Activated CD4-positive, alpha-beta T cell treated with anti-CD3 and anti-CD28 coated beads for 36 hours (primary cell): ENCODE measurements at regions not wholly inside any gene's neighbourhood (a gene's known extent, or its start where the extent isn't known, plus 50 kb on each side); places are given as distances from the start of the nearest gene placed in this dataset.
"Not testable (repeated sequence)": the region's sequence is repeated elsewhere in the genome, so short reads cannot be mapped to it uniquely, and the experiment has no call there.

Experiments used
- ATAC-seq: fragments of 200-7000 bp; cut with Tn5 transposase; one replicate; pipeline ENCODE4 v1.10.0; 2021; ENCODE audit warnings: mild to moderate bottlenecking, moderate library complexity
- CTCF ChIA-PET: fragments of 350-600 bp; sonication (Branson Sonifier 250); formaldehyde crosslinking; loops from one replicate; lab custom pipeline; 2021; ENCODE audit warnings: antibody characterized with exemption; lab: Charles Lee
- POLR2A ChIA-PET: fragments of 350-600 bp; sonication (Branson Sonifier 250); formaldehyde crosslinking; loops from one replicate; lab custom pipeline; 2021; ENCODE audit warnings: antibody characterized with exemption, inconsistent platforms; lab: Charles Lee
- DNase-seq: peaks from one replicate; pipeline ENCODE4 v3.0.0-alpha.2; 2020
- H3K27ac Mint-ChIP-seq: one replicate; pipeline ENCODE4 v1.8.0; 2021; ENCODE audit warnings: mixed read lengths
- H3K27me3 Mint-ChIP-seq: one replicate; pipeline ENCODE4 v1.8.0; 2021; ENCODE audit warnings: mixed read lengths
- H3K36me3 Mint-ChIP-seq: one replicate; pipeline ENCODE4 v1.8.0; 2021; ENCODE audit warnings: low read depth, mixed read lengths
- H3K4me1 Mint-ChIP-seq: one replicate; pipeline ENCODE4 v1.8.0; 2021; ENCODE audit warnings: mixed read lengths
- H3K4me3 Mint-ChIP-seq: one replicate; pipeline ENCODE4 v1.8.0; 2021; ENCODE audit warnings: mild to moderate bottlenecking, moderate library complexity, mixed read lengths
- H3K9me3 Mint-ChIP-seq: one replicate; pipeline ENCODE4 v1.8.0; 2021; ENCODE audit warnings: low read depth, mixed read lengths
- intact Hi-C, 2 experiments: fragments of 100-400 bp; cut with DNase I in 1 of 2; cut with micrococcal nuclease in 1 of 2; formaldehyde crosslinking; loops; one replicate each; pipeline versions ENCODE4 v1.14.2 to v1.15.1; 2022 to 2024; cut with DNase I, micrococcal nuclease

DNA sequence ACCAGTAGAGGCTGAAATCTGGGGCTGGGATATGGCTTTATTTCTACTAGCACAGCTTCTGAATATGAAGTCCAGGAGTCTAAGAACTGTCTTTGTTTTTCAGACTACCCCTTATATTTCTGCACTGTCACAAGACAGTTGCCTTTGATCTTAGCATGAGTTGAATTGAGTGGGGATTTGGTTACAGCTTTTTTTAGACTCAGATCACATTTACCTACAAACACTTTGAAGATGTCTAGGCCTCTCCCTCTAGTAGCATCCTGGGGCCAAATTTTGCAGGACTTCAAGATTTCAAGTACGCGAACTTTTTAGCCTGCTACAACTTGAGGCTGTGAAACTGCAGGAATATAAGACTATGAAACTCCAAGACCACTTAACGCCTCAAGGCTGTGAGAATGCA, 240.2 kb downstream of the NEBL start:
- POLR2A ChIA-PET: no interaction called here
- H3K9me3 Mint-ChIP-seq: peaks cover 3% of the 10 kb centered on the region
- CTCF ChIA-PET: no interaction called here
- DNase-seq (no peak), ATAC-seq (no peak)
- intact Hi-C loops: no loop called here
- no peaks in the 10 kb centered on the region for H3K36me3 Mint-ChIP-seq
- no peaks in the 10 kb centered on the region for H3K4me1 Mint-ChIP-seq
- no peak overlapping the region for H3K4me3 Mint-ChIP-seq
- no peak overlapping the region for H3K27ac Mint-ChIP-seq
- H3K27me3 Mint-ChIP-seq: no peaks in the 10 kb centered on the region

DNA sequence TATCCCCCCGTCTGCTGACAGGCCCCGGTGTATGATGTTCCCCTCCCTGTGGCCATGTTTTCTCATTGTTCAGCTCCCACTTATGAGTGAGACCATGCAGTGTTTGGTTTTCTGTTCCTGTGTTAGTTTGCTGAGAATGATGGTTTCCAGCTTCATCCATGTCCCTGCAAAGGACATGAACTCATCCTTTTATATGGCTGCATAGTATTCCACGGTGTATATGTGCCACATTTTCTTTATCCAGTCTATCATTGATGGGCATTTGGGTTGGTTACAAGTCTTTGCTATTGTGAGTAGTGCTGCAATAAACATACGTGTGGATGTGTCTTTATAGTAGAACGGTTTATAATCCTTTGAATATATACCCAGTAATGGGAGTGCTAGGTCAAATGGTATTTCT, 244.7 kb downstream of the NEBL start:
- DNase-seq, H3K4me1 Mint-ChIP-seq, POLR2A ChIA-PET, CTCF ChIA-PET, H3K4me3 Mint-ChIP-seq, H3K36me3 Mint-ChIP-seq, ATAC-seq, intact Hi-C loops, H3K27ac Mint-ChIP-seq, H3K27me3 Mint-ChIP-seq, H3K9me3 Mint-ChIP-seq: not testable (repeated sequence)

DNA sequence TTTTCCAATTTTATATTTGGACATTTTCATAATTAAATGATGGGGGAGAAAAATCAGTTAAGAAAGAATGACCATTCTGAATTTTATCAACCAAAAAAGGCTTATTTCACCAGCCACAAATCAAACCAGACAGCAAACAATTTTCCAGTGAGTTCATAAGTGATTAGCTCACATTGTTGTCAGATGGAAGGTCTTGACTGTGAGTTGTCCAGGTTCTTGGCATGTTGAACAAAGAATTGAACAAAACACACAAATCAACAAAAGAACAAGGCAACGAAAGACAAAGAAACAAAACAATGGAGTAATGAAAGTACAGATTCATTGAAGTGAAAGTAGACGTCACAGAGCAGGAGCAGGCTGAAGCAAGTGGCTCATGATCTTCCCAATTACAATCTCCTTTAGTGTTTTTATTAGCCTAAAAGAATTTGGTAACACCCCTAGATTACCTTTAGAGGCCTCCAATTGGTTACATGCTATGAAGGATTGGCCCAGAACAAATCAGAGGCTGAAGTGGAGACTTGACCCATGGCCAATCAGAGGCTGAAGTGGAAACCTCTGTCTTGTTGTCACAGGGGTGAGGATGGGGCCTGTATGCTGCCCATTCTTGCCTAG, 248.7 kb downstream of the NEBL start:
- ATAC-seq: no peak
- Mint-ChIP-seq H3K27ac (no peak overlapping the region), H3K9me3 (peaks cover 1% of the 10 kb centered on the region), H3K36me3 (no peaks in the 10 kb centered on the region), H3K27me3 (peaks cover 2% of the 10 kb centered on the region), H3K4me3 (no peak overlapping the region), H3K4me1 (no peaks in the 10 kb centered on the region)
- intact Hi-C loops: no loop called here
- no peak for DNase-seq
- ChIA-PET POLR2A (no interaction called here), CTCF (interaction anchor here (0.9 kb wide), 1 partner anchor 12 kb away, joined by 3 read pairs; no protein-coding TSS in a partner anchor)

DNA sequence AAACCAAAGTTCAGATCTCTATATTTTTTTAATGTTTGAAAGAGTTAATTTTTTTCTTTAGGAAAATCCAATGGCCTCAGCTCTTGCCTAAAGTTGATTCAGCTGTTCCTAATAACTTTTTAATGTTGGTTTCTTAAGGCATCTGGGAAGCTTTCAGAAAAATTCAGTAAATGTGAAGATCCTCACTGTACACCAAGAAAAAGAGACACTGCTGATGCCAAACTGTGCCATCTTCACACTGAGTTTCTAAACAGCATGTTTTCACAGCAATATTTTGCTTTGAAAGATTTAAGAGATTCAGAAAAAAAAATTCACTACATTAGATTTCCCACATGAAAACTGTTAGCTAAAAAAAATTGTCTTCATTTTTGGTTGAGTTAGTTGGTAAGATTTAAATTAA, 249.4 kb downstream of the NEBL start:
- DNase-seq (no peak), ATAC-seq (no peak)
- no peak overlapping the region for H3K4me3 Mint-ChIP-seq
- peaks cover 2% of the 10 kb centered on the region for H3K27me3 Mint-ChIP-seq
- intact Hi-C loops: no loop called here
- H3K36me3 Mint-ChIP-seq: no peaks in the 10 kb centered on the region
- no peak overlapping the region for H3K27ac Mint-ChIP-seq
- ChIA-PET CTCF (interaction anchor here (0.9 kb wide), 1 partner anchor 11 kb away, joined by 3 read pairs; no protein-coding TSS in a partner anchor), POLR2A (no interaction called here)
- peaks cover under 1% of the 10 kb centered on the region for H3K9me3 Mint-ChIP-seq
- H3K4me1 Mint-ChIP-seq: no peaks in the 10 kb centered on the region

DNA sequence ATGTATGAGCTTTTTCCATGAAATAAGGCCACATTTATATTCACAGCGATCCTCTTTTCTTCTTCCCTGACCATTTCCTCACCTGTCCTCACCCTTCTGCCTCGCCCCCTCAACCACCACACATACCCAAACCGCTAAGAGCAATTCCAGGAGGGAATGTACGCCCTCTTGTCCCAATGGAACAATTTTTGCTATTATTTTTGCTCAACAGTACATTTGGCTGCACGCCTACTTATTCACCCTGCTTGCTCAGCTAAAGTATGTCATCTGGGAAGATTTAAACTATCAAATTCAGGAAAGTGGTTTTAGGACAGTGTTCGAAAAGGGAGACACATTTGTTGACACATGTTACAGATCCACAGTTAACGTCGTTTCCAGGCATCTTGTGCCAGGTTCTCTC, 252.7 kb downstream of the NEBL start:
- CTCF ChIA-PET: no interaction called here
- DNase-seq: no peak
- H3K27me3 Mint-ChIP-seq: peaks cover 2% of the 10 kb centered on the region
- ATAC-seq: no peak
- no peak overlapping the region for H3K27ac Mint-ChIP-seq
- H3K4me3 Mint-ChIP-seq: no peak overlapping the region
- no peaks in the 10 kb centered on the region for H3K9me3 Mint-ChIP-seq
- POLR2A ChIA-PET: interaction anchor here (0.5 kb wide), 1 partner anchor 23 kb away, joined by 7 read pairs; no protein-coding TSS in a partner anchor
- intact Hi-C loops: no loop called here
- H3K4me1 Mint-ChIP-seq: no peaks in the 10 kb centered on the region
- H3K36me3 Mint-ChIP-seq: no peaks in the 10 kb centered on the region

DNA sequence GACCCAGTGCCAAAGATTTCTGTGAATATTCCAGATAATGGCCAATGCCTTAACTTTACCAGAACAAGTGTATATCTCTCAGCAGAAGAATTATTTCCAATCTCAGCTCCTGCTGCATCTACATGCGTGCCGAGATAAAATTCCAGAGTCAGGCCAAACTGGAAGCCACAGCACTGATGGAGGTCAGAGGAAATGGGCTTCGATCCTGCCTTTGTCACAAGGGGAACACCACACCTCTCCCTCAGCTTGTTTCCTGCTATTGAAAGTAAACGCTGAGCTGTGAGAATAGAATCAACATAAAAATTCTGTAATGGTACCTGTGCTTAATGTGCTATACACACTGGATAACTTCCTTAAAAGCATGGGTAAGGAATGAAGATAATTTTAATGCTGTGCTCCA, 255.5 kb downstream of the NEBL start:
- no peak overlapping the region for H3K4me3 Mint-ChIP-seq
- no peaks in the 10 kb centered on the region for H3K4me1 Mint-ChIP-seq
- intact Hi-C loops: no loop called here
- ATAC-seq: no peak
- CTCF ChIA-PET: no interaction called here
- no peak overlapping the region for H3K27ac Mint-ChIP-seq
- peaks cover 5% of the 10 kb centered on the region for H3K9me3 Mint-ChIP-seq
- H3K27me3 Mint-ChIP-seq: peaks cover 2% of the 10 kb centered on the region
- DNase-seq: no peak
- no peaks in the 10 kb centered on the region for H3K36me3 Mint-ChIP-seq
- POLR2A ChIA-PET: no interaction called here

DNA sequence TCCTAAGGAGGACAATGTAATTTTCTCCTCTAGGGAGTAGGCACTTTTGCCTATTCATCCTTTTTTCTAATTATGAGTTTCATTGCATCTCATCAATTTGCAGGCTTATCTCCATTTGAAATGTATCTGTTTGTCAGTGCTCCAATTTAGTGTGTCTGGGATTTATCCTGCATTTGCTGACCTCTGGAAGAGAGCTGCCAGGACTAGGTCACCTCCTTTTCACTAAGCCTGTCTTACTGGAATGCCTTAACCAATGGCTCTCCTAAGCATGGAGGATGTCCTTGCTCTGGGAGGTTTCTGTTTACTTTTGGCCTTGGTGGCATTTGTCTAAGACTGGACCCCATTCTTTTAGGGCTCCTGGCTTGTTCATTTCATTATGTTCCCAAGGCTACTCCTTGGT, 261.5 kb downstream of the NEBL start:
- H3K27ac Mint-ChIP-seq: no peak overlapping the region
- ChIA-PET POLR2A (no interaction called here), CTCF (no interaction called here)
- no peaks in the 10 kb centered on the region for H3K36me3 Mint-ChIP-seq
- no peak overlapping the region for H3K4me3 Mint-ChIP-seq
- intact Hi-C loops: no loop called here
- DNase-seq (no peak), ATAC-seq (no peak)
- no peaks in the 10 kb centered on the region for H3K27me3 Mint-ChIP-seq
- H3K9me3 Mint-ChIP-seq: peaks cover 5% of the 10 kb centered on the region
- peaks cover under 1% of the 10 kb centered on the region for H3K4me1 Mint-ChIP-seq

DNA sequence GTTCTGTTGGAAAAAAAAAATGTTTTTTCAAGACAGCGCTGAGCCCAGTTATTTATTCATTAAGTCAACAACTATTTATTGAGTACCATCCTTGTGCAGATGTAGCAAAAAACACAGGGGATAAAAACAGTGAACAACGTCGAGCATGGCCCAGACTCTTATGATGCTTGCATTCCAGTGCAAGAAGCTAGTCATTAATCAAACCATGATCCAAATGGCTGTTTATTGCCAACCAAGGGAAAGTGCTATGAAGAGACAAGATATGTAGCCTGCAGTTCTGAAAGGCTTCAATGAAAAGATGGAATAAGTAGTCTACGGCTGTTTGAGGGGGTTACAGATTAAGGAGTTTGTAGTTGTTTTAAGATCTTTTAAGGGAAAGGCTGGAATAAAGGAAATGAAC, 262.3 kb downstream of the NEBL start:
- no peak overlapping the region for H3K4me3 Mint-ChIP-seq
- no peaks in the 10 kb centered on the region for H3K36me3 Mint-ChIP-seq
- no peaks in the 10 kb centered on the region for H3K27me3 Mint-ChIP-seq
- ChIA-PET CTCF (no interaction called here), POLR2A (no interaction called here)
- ATAC-seq (no peak), DNase-seq (no peak)
- intact Hi-C loops: no loop called here
- peaks cover 5% of the 10 kb centered on the region for H3K9me3 Mint-ChIP-seq
- peaks cover 2% of the 10 kb centered on the region for H3K4me1 Mint-ChIP-seq
- no peak overlapping the region for H3K27ac Mint-ChIP-seq

DNA sequence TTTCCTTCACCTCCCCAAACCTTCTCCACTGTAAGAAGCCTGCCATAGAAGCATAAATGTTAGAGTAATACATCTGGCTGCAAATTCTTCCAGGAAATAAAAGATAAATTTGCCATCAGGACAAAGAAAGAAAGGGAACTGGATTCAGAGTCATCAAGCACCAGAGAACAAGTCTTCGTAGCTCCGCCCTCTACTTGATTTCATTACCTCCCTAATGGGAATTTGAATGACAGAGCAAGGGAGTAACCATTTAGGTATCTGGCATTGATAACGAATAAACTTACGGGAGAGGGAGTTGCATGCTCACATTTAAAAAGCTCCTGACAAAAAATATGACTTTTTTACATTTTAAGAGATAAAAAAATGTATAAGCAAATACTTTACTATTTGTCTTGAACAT, 263.4 kb downstream of the NEBL start:
- Mint-ChIP-seq H3K4me1 (peaks cover 2% of the 10 kb centered on the region), H3K4me3 (no peak overlapping the region), H3K36me3 (no peaks in the 10 kb centered on the region), H3K9me3 (no peaks in the 10 kb centered on the region), H3K27me3 (no peaks in the 10 kb centered on the region), H3K27ac (no peak overlapping the region)
- CTCF ChIA-PET: no interaction called here
- POLR2A ChIA-PET: no interaction called here
- intact Hi-C loops: no loop called here
- ATAC-seq: no peak
- no peak for DNase-seq

DNA sequence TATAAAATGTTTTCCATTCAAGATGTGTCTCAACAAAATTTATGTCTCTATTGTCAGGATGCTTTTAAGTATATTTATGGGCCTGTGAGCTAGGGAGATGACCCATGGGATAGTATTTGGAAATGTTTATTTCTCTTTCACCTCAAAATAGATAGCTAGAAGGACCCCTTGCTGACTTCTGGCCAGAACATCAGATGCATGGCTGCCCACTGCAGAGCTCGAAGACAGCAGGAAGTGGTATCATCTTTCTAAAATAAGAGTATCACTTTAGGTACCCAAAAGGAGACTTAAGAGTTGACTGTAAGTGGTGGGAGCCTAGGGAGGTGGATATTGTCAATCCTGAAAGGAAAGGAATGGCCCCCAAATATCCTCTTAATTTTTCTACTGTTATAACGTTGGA, 264.4 kb downstream of the NEBL start:
- Mint-ChIP-seq H3K4me3 (no peak overlapping the region), H3K27me3 (no peaks in the 10 kb centered on the region), H3K9me3 (no peaks in the 10 kb centered on the region), H3K36me3 (no peaks in the 10 kb centered on the region), H3K4me1 (peaks cover 2% of the 10 kb centered on the region), H3K27ac (no peak overlapping the region)
- DNase-seq: no peak
- ATAC-seq: no peak
- POLR2A ChIA-PET: no interaction called here
- CTCF ChIA-PET: no interaction called here
- intact Hi-C loops: no loop called here

DNA sequence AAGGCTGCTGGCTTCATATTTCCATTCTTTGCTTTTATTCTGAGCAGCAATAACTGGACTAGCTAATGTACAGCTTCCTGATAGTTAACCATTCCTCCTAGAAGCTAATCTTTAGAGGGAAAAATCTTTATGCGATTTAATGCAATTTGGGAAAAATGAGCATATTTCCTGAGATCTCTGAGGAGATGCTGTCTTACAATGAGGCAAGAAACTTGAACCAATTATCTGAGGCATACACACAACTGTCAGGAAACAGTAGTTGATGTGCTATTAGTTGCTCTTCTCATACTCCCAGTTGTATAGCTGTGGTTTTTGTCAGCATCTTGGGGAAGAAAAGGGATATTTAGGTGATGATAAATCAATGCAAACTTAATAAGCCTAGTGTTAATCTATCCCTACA, 265.9 kb downstream of the NEBL start:
- DNase-seq (no peak), ATAC-seq (no peak)
- Mint-ChIP-seq H3K9me3 (no peaks in the 10 kb centered on the region), H3K36me3 (no peaks in the 10 kb centered on the region), H3K4me3 (no peak overlapping the region), H3K27me3 (no peaks in the 10 kb centered on the region), H3K27ac (no peak overlapping the region), H3K4me1 (peaks cover 2% of the 10 kb centered on the region)
- ChIA-PET POLR2A (no interaction called here), CTCF (no interaction called here)
- intact Hi-C loops: no loop called here

DNA sequence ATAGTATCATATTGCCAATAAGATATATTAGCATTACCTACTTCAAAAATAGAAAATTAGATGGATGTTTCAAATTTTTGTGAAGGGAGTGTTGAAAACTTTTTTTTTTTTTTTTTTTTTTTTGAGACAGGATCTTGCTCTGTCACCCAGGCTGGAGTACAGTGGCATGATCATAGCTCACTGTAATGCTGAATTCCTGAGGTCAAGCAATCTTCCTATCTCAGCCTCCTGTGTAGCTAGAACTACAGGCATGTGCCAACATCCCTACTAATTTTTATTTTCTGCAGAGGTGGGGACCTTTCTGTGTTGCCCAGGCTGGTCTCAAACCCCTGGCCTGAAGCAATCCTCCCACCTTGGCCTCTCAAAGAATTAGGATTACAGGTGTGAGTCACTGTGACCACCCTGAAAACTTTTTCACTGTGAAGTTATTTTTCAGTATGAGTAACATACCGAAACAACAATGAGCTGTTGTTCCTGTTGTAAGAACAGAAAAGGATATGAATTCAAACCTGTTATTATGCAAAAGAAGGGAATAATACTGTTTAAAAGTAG, 266.9 kb downstream of the NEBL start:
- peaks cover 2% of the 10 kb centered on the region for H3K4me1 Mint-ChIP-seq
- DNase-seq (no peak), ATAC-seq (no peak)
- ChIA-PET CTCF (no interaction called here), POLR2A (no interaction called here)
- H3K27me3 Mint-ChIP-seq: no peaks in the 10 kb centered on the region
- no peak overlapping the region for H3K4me3 Mint-ChIP-seq
- H3K27ac Mint-ChIP-seq: no peak overlapping the region
- no peaks in the 10 kb centered on the region for H3K9me3 Mint-ChIP-seq
- no peaks in the 10 kb centered on the region for H3K36me3 Mint-ChIP-seq
- intact Hi-C loops: no loop called here
